OCI-LY7 (cell line): ENCODE measurements at regions not wholly inside any gene's neighbourhood (a gene's known extent, or its start where the extent isn't known, plus 50 kb on each side); places are given as distances from the start of the nearest gene placed in this dataset.

ENCODE experiments used
- BruUV-seq: library from RNA; stranded (reverse); fragments of 400-500 nt; replicated peaks from 2 replicates; lab custom pipeline; 2021; lab: Mats Ljungman, UMichigan
- CTCF ChIA-PET: fragments of 300-600 bp; sonication (Branson Sonifier 250); formaldehyde crosslinking; loops from one replicate; lab custom pipeline; 2022; ENCODE audit warnings: antibody characterized with exemption; ENCODE audit not compliant: unreplicated experiment; lab: Charles Lee
- POLR2A ChIA-PET: fragments of 300-600 bp; sonication (Branson Sonifier 250); formaldehyde crosslinking; loops from one replicate; lab custom pipeline; 2022; ENCODE audit warnings: antibody characterized with exemption; lab: Charles Lee
- DNase-seq: peaks from one replicate; pipeline ENCODE4 v3.0.0-alpha.2; 2015; ENCODE audit warnings: low spot score
- H2AFZ ChIP-seq: fragments of 200-600 bp; sonication (generic), shearing (Covaris generic); 2 replicates; pipeline ENCODE4 v1.6.1; 2014; ENCODE audit warnings: mild to moderate bottlenecking, antibody characterized with exemption, low read length, moderate library complexity
- H3K27ac ChIP-seq: fragments of 200-600 bp; sonication (generic); 2 replicates; pipeline ENCODE4 v1.5.1; 2014; ENCODE audit warnings: mixed run types, low read depth, mild to moderate bottlenecking, moderate library complexity, low read length, inconsistent platforms; ENCODE audit not compliant: poor library complexity, severe bottlenecking
- H3K36me3 ChIP-seq: fragments of 200-600 bp; sonication (generic); 2 replicates; pipeline ENCODE4 v1.6.1; 2014; ENCODE audit warnings: mild to moderate bottlenecking, antibody characterized with exemption, low read length, moderate library complexity, mixed read lengths; ENCODE audit not compliant: insufficient read depth
- H3K4me1 ChIP-seq: fragments of 200-600 bp; sonication (generic); 2 replicates; pipeline ENCODE4 v1.5.1; 2014; ENCODE audit warnings: mild to moderate bottlenecking, low read length; ENCODE audit not compliant: insufficient read depth, poor library complexity, severe bottlenecking
- H3K4me2 ChIP-seq: fragments of 200-600 bp; sonication (generic); 2 replicates; pipeline ENCODE4 v1.6.1; 2014; ENCODE audit warnings: mild to moderate bottlenecking, low read length
- H3K4me3 ChIP-seq: fragments of 200-600 bp; sonication (generic); 2 replicates; pipeline ENCODE4 v1.5.1; 2014; ENCODE audit warnings: mild to moderate bottlenecking, low read depth, low read length; ENCODE audit not compliant: poor library complexity, severe bottlenecking
- H3K79me2 ChIP-seq: fragments of 200-600 bp; sonication (generic); 2 replicates; pipeline ENCODE4 v1.6.1; 2016; ENCODE audit warnings: low read depth, mild to moderate bottlenecking, low read length, moderate library complexity, mixed read lengths; ENCODE audit not compliant: insufficient read depth
- H3K9me2 ChIP-seq: fragments of 200-600 bp; sonication (generic); 2 replicates; pipeline ENCODE4 v1.6.1; 2016; ENCODE audit warnings: mild to moderate bottlenecking, low read length, mixed read lengths; ENCODE audit not compliant: insufficient read depth
- H3K9me3 ChIP-seq: fragments of 200-600 bp; sonication (generic); 2 replicates; pipeline ENCODE4 v1.6.1; 2014; ENCODE audit warnings: mild to moderate bottlenecking, mixed run types, low read length, mixed read lengths
- H4K20me1 ChIP-seq: fragments of 200-600 bp; sonication (generic); 2 replicates; pipeline ENCODE4 v1.6.1; 2014; ENCODE audit warnings: mild to moderate bottlenecking, antibody characterized with exemption, low read length, moderate library complexity, mixed read lengths; ENCODE audit not compliant: insufficient read depth
- EZH2phosphoT487 ChIP-seq: fragments of 200-600 bp; sonication (generic); IDR thresholded peaks from 2 replicates; pipeline ENCODE4 v1.6.1; 2018; ENCODE audit warnings: low read depth, borderline replicate concordance, mild to moderate bottlenecking, mixed run types, antibody characterized with exemption, low read length, moderate library complexity, mixed read lengths
- intact Hi-C: fragments of 100-400 bp; cut with micrococcal nuclease; formaldehyde crosslinking; loops from one replicate; pipeline ENCODE4 v1.10.0; 2022; ENCODE audit not compliant: unreplicated experiment
- TF ChIP-seq, protein P1 (sequence below): fragments of 200-600 bp; sonication (generic); conservative IDR thresholded peaks from 2 replicates; pipeline ENCODE4 v1.5.1; 2014; ENCODE audit warnings: mild to moderate bottlenecking, antibody characterized with exemption, low read length, moderate library complexity, mixed read lengths

- H3K4me1 ChIP-seq: no peaks in the 10 kb centered on the region
- BruUV-seq: no TSS peak
- TF ChIP-seq, protein P1, sequence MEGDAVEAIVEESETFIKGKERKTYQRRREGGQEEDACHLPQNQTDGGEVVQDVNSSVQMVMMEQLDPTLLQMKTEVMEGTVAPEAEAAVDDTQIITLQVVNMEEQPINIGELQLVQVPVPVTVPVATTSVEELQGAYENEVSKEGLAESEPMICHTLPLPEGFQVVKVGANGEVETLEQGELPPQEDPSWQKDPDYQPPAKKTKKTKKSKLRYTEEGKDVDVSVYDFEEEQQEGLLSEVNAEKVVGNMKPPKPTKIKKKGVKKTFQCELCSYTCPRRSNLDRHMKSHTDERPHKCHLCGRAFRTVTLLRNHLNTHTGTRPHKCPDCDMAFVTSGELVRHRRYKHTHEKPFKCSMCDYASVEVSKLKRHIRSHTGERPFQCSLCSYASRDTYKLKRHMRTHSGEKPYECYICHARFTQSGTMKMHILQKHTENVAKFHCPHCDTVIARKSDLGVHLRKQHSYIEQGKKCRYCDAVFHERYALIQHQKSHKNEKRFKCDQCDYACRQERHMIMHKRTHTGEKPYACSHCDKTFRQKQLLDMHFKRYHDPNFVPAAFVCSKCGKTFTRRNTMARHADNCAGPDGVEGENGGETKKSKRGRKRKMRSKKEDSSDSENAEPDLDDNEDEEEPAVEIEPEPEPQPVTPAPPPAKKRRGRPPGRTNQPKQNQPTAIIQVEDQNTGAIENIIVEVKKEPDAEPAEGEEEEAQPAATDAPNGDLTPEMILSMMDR: no peak
- TF ChIP-seq EZH2phosphoT487: no peak
- no peaks in the 10 kb centered on the region for H4K20me1 ChIP-seq
- H3K4me3 ChIP-seq: no peak overlapping the region
- no peaks in the 10 kb centered on the region for H3K9me3 ChIP-seq
- H2AFZ ChIP-seq: no peak overlapping the region
- ChIA-PET CTCF (no interaction called here), POLR2A (no interaction called here)
- no peak overlapping the region for H3K4me2 ChIP-seq
- no peaks in the 10 kb centered on the region for H3K9me2 ChIP-seq
- H3K79me2 ChIP-seq: no peaks in the 10 kb centered on the region
- no peak overlapping the region for H3K27ac ChIP-seq
- intact Hi-C loops: loop anchor here (5.0 to 10.0 kb wide), 2 partner anchors 472 to 820 kb away; no protein-coding TSS in a partner anchor
- DNase-seq: no peak
- H3K36me3 ChIP-seq: no peaks in the 10 kb centered on the region
Measured at GRCh38 chrX:40474645-40475044, 106.1 kb upstream of the ATP6AP2 start.

DNA sequence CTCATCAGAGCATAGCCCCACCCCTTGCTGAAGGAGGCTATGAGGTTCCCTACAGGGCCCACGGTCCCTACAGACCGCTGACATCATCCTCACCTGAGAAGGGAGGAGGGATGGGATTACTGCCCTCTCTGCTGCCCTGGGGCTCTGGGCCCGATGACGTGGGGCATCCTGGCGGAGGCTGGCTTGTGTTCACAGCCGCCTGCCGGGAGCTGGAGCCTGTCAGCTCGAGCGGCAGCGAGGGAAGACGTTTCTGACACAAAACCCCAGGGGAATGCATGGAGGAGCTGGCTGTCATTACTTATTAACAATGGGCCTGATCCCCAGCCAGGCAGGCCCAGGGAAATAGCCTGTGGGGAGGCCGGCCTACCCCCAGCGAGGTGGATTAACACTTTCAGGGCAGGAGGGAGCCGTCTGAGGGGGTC lies 106.6 kb upstream of the ATP6AP2 start:
- BruUV-seq: no TSS peak
- Histone ChIP-seq H3K27ac (no peak overlapping the region), H4K20me1 (no peaks in the 10 kb centered on the region), H3K36me3 (no peaks in the 10 kb centered on the region), H2AFZ (no peak overlapping the region), H3K79me2 (no peaks in the 10 kb centered on the region), H3K9me3 (no peaks in the 10 kb centered on the region), H3K4me3 (no peak overlapping the region), H3K4me1 (no peaks in the 10 kb centered on the region), H3K4me2 (no peak overlapping the region), H3K9me2 (no peaks in the 10 kb centered on the region)
- POLR2A ChIA-PET: no interaction called here
- intact Hi-C loops: loop anchor here (5.0 to 10.0 kb wide), 2 partner anchors 472 to 819 kb away; no protein-coding TSS in a partner anchor
- DNase-seq: no peak
- CTCF ChIA-PET: no interaction called here
- no peak for TF ChIP-seq EZH2phosphoT487
- TF ChIP-seq, protein P1: no peak

GRCh38 chrX:40473460-40474204 lies 107.1 kb upstream of the ATP6AP2 start:
- DNase-seq: no peak

More at GRCh38 chrX:40473460-40474204, 107.1 kb upstream of the ATP6AP2 start:
- H3K4me2 ChIP-seq: no peak overlapping the region
- POLR2A ChIA-PET: no interaction called here
- CTCF ChIA-PET: no interaction called here
- no peak overlapping the region for H2AFZ ChIP-seq
- TF ChIP-seq, protein P1: no peak
- no peak for TF ChIP-seq EZH2phosphoT487
- H4K20me1 ChIP-seq: no peaks in the 10 kb centered on the region
- H3K36me3 ChIP-seq: no peaks in the 10 kb centered on the region
- no peaks in the 10 kb centered on the region for H3K4me1 ChIP-seq
- H3K9me3 ChIP-seq: no peaks in the 10 kb centered on the region
- H3K79me2 ChIP-seq: no peaks in the 10 kb centered on the region
- no peak overlapping the region for H3K27ac ChIP-seq
- BruUV-seq: no TSS peak
- H3K4me3 ChIP-seq: no peak overlapping the region
- H3K9me2 ChIP-seq: no peaks in the 10 kb centered on the region
- intact Hi-C loops: loop anchor here (5.0 to 10.0 kb wide), 2 partner anchors 471 to 819 kb away; no protein-coding TSS in a partner anchor
